GM21390 (cell line): ENCODE measurements at regions not wholly inside any gene's neighbourhood (a gene's known extent, or its start where the extent isn't known, plus 50 kb on each side); places are given as distances from the start of the nearest gene placed in this dataset.

Source experiments
- ATAC-seq: cut with Tn5 transposase; IDR thresholded peaks from one replicate; pipeline ENCODE4 v1.9.1; 2021; ENCODE audit not compliant: unreplicated experiment

DNA sequence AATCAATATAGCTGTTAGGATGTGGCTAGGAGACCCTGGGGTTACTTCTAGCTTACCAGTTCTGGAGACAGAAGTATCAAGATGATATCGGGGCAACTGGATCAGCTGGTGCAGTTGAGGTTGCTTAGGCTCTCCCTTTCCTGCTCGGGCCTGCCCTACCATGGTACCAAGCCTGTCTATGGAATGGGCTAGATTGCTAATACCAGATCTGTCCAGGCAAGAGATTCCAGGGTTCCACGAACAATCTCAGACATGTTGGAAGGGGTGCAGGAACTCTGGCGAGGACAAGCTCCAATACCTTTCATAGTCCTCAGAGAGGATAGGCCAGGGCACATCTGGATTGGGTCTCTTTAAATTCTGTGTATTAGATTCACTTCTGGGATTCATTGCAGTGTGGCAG lies 53.8 kb downstream of the ADM start:
- ATAC-seq: no peak

DNA sequence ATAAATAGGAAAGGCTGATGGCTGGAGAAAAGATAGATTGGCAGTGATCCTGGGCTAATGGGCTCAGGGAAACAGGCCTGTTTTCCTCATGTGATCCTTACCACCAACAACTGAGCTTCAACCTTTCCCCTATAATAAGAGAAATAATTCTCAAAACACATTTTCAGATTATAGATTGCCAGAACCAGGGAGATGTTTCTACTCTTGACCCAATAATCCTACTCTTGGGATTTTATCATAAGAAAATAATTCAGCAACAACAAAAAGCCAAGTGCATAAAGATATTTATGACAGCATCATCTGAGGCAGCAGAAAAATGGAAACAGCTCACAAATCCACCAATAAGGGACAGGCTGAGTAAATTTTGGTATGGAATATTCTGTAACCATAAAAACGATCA lies 54.3 kb downstream of the ADM start:
- ATAC-seq: no peak

DNA sequence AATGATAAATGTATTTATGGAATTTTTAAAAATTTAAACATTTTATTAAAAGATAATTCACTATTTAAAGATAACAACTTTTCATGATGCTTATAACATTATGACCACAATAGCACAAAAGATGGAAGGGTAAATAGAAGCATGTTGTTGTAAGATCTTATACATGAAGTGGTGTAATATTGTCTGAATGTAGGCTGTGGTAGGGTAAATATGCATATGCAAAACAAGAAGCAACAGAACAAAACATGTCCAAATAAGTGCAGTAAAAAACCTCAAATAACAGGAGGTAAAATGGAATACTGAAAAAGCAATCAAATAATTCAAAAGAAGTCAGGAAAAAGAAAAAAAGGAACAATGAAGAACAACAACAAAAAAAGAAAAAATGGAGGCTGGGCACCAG lies 56.0 kb downstream of the ADM start:
- no peak for ATAC-seq

DNA sequence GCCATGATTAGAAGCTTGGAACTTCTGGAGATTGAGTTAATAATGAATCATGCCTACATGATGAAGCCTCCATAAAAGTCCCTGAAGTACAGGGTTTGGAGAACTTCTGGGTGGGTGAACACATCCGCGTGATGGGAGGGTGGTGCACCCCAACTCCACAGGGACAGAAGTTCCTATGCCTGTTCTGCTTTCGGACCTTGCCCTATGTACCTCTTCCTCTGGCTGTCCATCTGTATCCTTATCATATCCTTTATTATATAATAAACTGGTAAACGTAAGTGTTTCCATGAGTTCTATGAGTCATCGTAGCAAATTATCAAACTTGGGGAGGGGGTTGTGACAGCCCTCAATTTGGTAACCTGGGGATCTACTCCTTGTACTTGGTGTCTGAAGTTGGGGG lies 60.2 kb downstream of the ADM start:
- ATAC-seq: no peak

DNA sequence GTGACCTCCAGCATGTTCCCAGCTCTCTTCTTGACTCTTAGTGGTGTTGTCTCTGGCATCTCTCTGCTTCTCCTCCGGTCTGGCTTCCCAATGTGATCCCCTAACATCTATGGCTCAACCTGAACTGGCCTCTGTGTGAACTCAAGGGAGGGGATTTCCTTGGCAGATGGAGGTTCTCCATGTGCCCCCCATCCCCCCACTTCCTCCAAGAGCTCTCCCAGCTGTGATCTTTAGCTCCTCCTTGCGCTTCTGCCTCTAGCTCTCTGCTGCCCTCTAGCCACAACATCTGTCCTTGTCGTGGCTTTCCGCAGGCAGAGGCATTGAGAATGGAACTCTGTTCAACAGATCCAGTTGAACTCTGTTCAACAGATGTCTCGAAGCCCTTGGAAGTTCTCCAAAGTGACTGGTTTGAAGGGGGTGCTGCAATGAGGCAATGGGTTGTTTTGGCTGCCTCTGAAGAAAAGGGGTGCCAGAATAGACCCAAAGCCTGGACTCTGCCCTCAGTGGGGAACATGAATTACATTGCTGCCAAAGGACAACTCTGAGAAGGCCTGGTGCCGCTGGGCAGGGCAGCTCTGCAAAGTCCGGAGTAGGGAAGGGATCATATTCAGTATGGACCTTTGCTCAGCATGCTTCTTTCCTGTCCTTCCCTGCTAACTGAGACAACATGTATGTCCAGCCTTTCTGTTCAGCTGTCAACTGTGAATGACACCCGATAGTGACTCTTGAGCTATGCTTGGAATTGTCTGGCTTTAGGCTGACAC lies 61.9 kb downstream of the ADM start:
- ATAC-seq: peak; percentile 85

DNA sequence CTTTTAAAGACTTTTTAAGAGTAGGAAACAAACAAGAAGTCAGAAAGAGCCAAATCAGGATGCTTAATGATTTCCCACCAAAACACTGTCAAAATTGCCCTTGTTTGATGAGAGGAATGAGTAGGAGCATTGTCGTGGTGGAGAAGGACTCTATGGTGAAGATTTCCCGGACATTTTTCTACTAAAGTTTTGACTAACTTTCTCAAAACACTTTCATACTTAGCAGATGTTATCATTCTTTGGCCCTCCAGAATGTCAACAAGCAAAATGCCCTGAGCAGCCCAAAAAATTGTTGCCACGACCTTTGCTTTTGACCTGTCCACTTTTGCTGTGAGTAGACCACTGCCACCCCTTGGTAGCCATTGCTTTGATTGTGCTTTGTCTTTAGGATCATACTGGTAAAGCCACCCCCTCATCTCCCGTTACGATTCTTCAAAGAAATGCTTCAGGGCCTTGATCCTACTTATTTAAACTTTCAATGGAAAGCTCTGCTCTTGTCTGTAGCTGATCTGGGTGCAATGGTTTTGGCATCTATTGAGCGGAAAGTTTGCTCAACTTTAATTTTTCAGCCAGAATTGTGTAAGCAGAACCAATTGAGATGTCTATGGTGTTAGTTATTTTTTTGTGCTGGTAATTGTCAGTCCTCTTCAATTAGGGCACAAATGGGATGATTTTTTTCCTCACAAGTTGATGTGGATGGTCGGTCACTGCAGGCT lies 67.2 kb downstream of the ADM start:
- ATAC-seq: no peak

DNA sequence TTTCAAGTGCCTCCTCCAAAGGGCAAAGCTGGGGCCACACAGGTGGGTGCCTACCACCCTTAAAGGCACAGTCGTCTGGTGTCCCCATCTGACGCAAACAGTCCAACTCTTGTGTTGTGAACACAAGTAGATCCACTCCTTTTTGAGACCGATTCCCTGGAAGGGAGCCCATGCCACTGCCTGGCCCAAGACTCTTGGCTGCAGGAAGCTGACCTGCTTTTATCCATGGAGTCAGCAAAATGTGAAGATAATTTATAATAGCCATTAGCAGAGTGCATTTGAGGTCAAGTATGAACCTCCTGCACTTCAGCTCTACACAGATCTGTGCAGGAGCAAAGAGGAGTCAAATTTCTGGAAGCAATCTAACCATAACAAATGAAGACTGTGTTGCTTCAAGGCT lies 68.5 kb downstream of the ADM start:
- ATAC-seq: no peak

DNA sequence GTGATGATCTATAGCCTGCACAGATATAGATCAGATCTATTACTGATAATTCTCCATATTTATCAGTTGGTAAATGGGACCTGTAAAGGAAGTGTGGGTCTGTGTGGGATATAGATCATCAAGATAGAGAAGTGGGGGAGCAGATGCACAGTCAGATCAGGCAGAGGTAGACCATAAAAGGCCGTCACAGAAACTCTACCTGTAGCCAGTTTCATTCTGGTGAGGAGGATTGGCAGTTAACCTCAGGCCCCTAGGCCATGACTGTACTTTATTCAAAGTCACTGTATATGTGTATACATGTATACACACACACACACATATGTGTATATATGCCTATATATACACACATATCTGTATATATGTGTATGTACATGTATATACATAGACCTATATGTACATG lies 69.1 kb downstream of the ADM start:
- ATAC-seq: no peak

DNA sequence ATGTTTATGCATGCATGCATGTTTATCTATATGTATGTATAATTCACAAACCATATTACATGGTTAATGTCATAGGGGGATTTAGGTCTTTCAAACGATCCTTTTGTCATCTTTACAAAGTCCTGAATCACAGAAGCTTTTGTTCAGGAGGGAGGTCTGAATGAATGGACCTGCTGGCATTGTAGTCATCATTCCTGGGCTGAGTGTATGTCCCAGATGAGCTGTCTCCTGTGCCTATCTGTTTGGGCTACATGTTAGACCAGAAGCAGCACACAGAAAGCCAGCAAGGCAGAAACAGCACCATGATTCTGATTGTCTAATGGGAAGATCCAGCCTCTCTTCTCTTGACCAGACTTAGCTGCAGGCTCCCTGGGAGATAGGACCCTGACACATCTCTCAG lies 69.5 kb downstream of the ADM start:
- no peak for ATAC-seq

DNA sequence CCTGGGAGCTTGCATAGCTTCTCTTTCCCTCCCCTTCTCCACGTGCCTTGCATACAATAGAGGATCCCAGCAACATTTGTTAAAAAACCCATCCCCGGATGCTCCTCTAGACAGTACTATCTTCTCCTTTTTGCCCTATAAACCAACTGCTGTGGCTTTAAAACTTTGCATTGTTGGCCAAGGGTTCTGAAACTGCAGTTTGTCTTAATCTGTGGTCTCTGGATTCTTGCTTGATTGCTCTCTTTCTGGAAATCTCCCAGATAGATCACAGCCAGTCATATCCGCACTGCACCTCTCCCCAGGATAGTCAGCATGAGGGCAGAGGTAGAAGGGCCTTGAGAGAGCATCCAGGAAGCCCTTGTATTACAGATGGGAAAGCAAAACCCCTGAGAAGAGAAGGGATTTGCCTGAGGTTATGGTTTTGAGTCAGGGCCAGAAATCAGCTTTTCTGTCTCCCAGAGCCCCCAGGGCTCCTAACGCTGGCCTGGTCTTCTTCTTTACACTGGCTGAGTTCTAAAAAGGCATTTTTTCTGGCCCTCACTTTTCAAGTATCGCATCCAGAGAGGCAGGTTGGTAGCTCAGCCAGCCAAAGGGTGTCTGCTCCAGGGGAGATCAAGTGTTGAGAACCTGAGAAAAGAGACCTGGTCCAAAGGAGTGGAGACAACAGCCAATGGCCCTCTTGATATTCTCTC lies 70.6 kb downstream of the ADM start:
- no peak for ATAC-seq

DNA sequence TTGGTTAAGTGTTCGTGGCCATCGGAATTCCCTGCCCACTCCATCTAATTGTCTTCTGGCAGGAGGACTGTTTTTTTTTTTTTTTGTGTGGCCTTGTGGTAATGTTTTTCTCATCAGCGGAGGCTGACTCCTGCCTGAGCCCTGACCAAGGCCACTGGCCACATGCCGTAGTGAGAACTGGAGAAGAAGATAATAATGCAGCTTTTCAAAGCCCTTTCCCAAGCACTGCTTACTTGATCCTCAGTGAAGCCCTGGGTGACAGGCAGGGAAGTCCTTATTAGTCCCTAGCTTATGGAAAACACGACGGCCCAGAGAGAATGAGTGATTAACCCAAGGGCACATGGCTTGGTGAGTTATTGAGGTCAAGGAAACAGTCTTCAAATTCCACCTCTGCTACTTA lies 71.2 kb downstream of the ADM start:
- no peak for ATAC-seq

DNA sequence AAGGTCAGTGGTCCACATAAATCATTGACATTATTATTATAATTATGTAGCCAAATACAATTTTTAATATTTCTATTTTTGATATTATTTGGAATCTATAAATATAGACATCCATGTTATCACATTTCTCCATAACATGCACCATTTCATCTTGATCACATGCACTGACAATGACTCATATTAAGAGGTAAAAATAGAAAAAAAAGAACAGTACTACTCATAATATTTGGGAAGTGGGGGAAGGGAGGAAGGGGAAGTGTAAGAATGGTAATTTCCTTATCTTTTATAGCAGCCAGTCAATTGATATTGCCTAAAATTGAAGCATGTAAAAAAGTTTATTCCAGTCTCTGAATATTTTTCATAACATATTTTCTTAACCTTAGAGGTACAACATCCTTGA lies 72.3 kb downstream of the ADM start:
- no peak for ATAC-seq

DNA sequence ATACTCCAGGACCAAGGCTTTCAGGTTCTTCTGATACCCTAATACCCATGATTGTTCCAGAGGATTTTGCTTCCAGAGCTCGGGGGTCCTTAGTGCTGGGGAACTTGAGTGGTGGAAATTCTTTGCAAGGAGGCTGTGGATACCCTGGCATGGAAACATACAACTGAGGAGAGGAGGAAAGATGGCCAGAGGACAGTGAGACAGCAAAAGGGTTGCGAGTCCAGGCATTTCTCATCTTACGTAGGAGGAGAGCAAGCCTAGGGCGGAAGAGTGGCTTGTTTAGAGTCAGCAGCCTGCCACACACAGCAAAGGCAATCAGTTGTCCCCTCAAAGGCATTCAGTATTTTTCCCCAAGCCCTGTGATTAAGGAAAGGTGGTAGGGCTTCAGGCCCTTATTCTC lies 73.5 kb downstream of the ADM start:
- no peak for ATAC-seq

DNA sequence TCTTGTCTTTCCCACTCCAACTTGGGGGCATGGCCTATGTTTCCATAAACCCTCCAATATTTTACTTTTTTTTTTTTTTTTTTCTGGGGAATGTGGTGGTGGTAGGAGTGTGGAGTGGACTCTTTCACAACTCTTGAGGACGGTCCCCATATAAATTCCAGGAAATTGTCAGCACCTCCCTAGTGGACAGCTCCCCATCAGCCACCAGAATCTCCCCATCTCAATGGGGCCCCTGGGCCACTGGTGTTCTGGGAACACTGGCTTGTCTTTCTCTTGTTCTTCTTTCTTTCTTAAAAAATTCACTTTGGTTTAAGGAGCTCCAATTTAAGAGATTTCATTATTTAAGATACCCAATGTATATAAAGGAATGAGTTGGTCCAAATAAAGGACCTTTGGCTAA lies 74.1 kb downstream of the ADM start:
- ATAC-seq: no peak

DNA sequence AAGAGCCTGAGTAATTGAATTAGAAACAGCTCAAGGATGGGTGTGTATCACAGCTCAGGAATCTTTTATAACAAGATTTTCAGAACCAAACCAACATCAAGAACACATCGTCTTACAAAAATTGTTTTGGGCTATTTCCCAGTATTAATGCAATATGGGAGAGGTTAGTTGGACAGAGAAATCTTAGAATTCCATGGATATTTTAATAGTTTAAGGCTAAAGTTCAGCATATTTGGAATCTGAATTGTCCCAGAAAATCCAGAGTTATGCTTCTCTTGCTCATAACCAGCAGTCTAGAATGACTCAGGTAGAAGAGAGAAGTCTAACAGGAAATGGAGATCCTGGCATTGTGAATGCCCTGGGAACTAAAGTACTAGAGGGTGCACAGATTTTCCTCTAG lies 74.6 kb downstream of the ADM start:
- ATAC-seq: no peak

DNA sequence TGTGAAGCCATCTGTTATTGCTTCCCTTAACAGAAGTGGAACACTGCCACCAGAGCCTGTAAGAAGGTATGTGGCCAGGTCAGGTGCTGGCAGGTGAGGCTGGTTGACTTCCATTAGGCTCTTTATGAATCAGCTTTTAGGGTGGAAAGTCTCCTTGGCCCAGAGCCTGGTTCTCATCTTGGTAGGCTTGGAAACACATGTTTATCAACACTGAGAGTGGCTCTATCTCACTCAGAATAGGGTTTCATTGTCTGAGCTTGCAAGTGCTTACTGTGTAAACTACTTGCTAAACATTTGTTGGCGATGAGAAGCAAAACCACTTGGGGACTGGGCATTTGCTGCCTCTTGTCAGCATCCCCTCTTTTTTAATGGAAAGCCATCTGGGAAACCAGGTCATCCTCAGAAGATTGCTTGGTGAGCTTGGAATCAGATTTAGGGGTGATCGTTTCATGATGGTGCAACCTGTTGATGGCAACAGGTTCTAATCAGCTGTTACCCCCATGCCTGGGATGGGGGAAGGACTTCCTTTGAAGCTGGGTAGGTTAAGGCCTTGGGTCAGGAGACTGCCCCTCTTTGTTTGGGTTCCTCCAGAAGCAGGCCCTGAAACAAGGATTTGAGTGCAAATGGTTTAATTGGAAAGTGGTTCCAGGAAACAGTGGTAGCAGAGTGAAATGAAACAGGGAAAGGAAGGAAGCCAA lies 75.0 kb upstream of the AMPD3 start:
- ATAC-seq: no peak

DNA sequence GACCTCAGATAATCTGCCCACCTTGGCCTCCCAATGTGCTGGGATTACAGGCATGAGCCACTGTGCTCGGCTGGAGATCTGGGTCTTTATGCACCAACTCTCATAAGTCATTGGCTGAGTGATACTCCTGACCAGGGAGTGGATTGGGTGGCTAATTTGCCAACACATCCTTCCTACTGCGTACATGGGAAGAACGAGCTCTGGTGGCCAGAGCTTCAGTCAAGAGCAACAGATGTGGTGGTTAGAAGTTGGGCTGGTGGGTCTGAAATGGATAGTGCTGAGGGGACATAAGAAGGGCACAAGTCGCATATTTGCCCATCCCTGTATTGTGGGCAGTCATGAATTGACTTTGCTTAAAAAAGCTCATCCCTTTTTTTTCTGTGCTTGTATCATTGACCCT lies 74.1 kb upstream of the AMPD3 start:
- ATAC-seq: no peak

DNA sequence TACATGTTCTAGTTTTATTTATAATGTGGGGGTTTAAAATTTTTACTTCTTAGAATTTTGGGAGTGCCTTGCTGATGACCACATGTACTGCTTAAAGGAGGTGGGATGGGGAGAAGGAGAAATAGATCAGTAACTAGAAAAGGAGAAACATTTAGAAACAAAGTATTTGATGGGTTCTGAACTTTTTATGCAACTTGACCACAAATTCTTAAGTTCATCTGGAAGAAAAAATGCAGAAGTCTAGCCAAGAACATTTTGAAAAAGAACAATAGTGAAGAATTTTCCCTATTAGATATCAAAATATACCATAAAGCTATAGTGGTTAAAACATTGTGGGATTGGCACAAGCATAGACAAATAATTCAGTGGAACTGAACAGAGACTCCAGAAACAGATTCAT lies 73.3 kb upstream of the AMPD3 start:
- no peak for ATAC-seq

DNA sequence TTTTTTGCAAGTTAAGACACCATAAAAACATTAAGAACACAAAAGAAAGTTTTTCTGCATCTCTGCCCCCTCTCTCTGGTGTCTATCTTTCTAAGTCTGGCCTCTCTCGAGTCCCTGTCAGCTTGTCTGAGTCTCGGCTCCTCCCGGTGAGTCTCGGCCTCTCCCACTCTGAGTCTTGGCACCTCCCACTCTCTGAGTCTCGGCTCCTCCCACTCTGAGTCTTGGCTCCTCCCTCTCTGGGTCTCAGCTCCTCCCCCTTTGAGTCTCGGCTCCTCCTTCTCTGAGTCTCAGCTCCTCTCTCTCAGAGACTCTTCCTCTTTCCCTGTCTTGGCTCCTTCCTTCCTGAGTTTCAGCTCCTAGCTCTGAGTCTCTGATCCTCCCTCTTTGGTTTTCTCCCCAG lies 72.5 kb upstream of the AMPD3 start:
- no peak for ATAC-seq

DNA sequence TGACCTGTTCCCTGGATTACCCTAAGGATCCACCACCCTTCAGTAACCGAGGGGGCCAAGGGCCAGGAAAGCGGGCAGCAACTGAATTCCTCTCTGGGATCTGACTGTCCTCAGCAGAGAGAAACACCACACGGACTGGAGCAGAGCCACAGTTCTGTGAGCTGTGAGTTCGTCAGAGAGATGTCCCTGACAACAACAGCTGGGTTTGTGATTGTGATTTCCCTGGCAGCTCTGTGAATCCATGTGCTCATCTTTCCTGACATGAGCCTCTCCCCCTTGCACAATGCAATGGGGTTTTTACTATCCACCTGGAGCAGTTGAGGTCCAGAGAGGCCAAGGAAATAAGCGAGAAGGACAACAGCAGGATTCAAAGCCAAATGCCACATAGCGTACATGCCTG lies 69.4 kb upstream of the AMPD3 start:
- no peak for ATAC-seq

DNA sequence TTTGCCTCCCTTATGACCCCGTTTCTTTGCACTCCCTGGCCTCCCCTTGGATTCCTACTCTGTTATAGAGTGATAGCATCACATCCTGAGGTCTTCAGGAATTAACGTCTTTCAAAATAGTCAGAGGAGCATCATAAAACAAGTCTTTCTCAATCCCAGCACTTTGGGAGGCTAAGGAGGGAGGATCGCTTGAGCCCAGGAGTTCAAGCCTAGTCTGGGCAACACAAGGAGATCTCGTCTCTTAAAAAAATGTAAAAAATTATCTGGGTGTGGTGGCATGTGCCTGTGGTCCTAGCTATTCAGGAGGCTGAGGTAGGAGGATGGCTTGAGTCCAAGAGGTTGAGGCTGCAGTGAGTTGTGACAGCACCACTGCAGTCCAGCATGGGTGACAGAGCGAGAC lies 68.7 kb upstream of the AMPD3 start:
- no peak for ATAC-seq

DNA sequence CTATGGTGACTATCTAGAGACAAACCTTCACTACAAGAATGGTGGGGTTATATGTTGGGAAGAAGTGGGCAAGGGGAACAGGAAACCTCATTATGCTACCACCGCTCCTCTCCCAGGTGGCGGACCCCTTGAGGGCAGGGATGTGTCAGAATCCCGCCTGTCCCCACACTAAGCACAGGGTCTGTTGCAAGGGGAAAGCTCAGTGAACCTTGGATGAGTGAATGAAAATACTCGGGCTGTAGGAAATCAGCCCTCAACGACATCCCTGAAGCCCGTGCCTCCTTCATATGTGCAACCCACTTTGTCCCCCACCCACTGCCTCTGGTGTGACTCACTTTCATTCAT lies 68.2 kb upstream of the AMPD3 start:
- ATAC-seq: no peak
